ENCODE measurements at regions not wholly inside any gene's neighbourhood (a gene's known extent, or its start where the extent isn't known, plus 50 kb on each side); places are given as distances from the start of the nearest gene placed in this dataset.

- no peak for TF ChIP-seq CTCF (IDR thresholded peaks at IDR 0.05)
- no peak for TF ChIP-seq EZH2 (IDR thresholded peaks at IDR 0.05)
- TF ChIP-seq EZH2phosphoT487 (IDR thresholded peaks at IDR 0.05): no peak
These were observed 81.6 kb upstream of the FAT1 start for GRCh38 chr4:186805020-186805820.

All from neural progenitor cell (in vitro differentiated cells).